ENCODE measurements at regions not wholly inside any gene's neighbourhood (a gene's known extent, or its start where the extent isn't known, plus 50 kb on each side); places are given as distances from the start of the nearest gene placed in this dataset.

GRCh38 chr3:87047852-87048251, 56.9 kb upstream of the VGLL3 start:
- Histone ChIP-seq H3K36me3 (ENCODE audit: insufficient read depth, low read length) (no peaks in the 10 kb centered on the region), H2AFZ (ENCODE audit: low read depth, low read length) (no peak overlapping the region)

GRCh38 chr3:87046241-87046640, 55.3 kb upstream of the VGLL3 start:
- Histone ChIP-seq H3K27me3 (ENCODE audit: insufficient read depth, low read depth, low read length) (no peaks in the 10 kb centered on the region), H3K9ac (ENCODE audit: low read length) (no peak overlapping the region), H2AFZ (ENCODE audit: low read depth, low read length) (no peak overlapping the region), H3K4me2 (ENCODE audit: low read length) (no peak overlapping the region), H3K4me3 (ENCODE audit: low read length) (no peak overlapping the region), H4K20me1 (ENCODE audit: insufficient read depth) (no peaks in the 10 kb centered on the region), H3K79me2 (replicated peaks; ENCODE audit: insufficient read depth, low read length) (no peaks in the 10 kb centered on the region), H3F3A (ENCODE audit: insufficient read depth, low read length, poor library complexity, severe bottlenecking) (no peaks in the 10 kb centered on the region), H3K27ac (ENCODE audit: low read length) (no peak overlapping the region), H3K9me3 (ENCODE audit: low read length) (no peaks in the 10 kb centered on the region), H3K9me2 (ENCODE audit: insufficient read depth, low read length) (no peaks in the 10 kb centered on the region), H3K36me3 (ENCODE audit: insufficient read depth, low read length) (no peaks in the 10 kb centered on the region)
- TF ChIP-seq SMC3 (conservative IDR thresholded peaks at IDR 0.05; ENCODE audit: poor library complexity): no peak
- TF ChIP-seq RAD21 (conservative IDR thresholded peaks at IDR 0.05): no peak
- no peak for TF ChIP-seq EP300 (conservative IDR thresholded peaks at IDR 0.05; ENCODE audit: poor library complexity, severe bottlenecking)
- TF ChIP-seq CTCF (IDR thresholded peaks at IDR 0.05; ENCODE audit: poor library complexity, severe bottlenecking): no peak
- no peak for TF ChIP-seq TAF1 (IDR thresholded peaks at IDR 0.05; ENCODE audit: low read depth)
- TF ChIP-seq EZH2 (IDR thresholded peaks at IDR 0.05; ENCODE audit: borderline replicate concordance, insufficient read depth, low read length, poor library complexity, severe bottlenecking): no peak
- TF ChIP-seq MXI1 (conservative IDR thresholded peaks at IDR 0.05; ENCODE audit: poor library complexity, severe bottlenecking): no peak

More at GRCh38 chr3:87047852-87048251, 56.9 kb upstream of the VGLL3 start:
- no peak overlapping the region for H3K27ac ChIP-seq (ENCODE audit: low read length)
- H3K9me2 ChIP-seq (ENCODE audit: insufficient read depth, low read length): no peaks in the 10 kb centered on the region
- H4K20me1 ChIP-seq (ENCODE audit: insufficient read depth): no peaks in the 10 kb centered on the region
- no peaks in the 10 kb centered on the region for H3K27me3 ChIP-seq (ENCODE audit: insufficient read depth, low read depth, low read length)
- TF ChIP-seq POLR2AphosphoS5 (IDR thresholded peaks at IDR 0.05): no peak
- TF ChIP-seq EP300 (conservative IDR thresholded peaks at IDR 0.05; ENCODE audit: poor library complexity, severe bottlenecking): no peak
- TF ChIP-seq EZH2 (IDR thresholded peaks at IDR 0.05; ENCODE audit: borderline replicate concordance, insufficient read depth, low read length, poor library complexity, severe bottlenecking): no peak
- TF ChIP-seq TAF1 (IDR thresholded peaks at IDR 0.05; ENCODE audit: low read depth): no peak
- no peak for TF ChIP-seq RAD21 (conservative IDR thresholded peaks at IDR 0.05)
- no peak for TF ChIP-seq MXI1 (conservative IDR thresholded peaks at IDR 0.05; ENCODE audit: poor library complexity, severe bottlenecking)
- TF ChIP-seq SMC3 (conservative IDR thresholded peaks at IDR 0.05; ENCODE audit: poor library complexity): no peak
- TF ChIP-seq REST (IDR thresholded peaks at IDR 0.05; ENCODE audit: borderline replicate concordance): no peak
- no peak for TF ChIP-seq CTCF (IDR thresholded peaks at IDR 0.05; ENCODE audit: poor library complexity, severe bottlenecking)
- H3K79me2 ChIP-seq (replicated peaks; ENCODE audit: insufficient read depth, low read length): no peaks in the 10 kb centered on the region
- H3K9me3 ChIP-seq (ENCODE audit: low read length): no peaks in the 10 kb centered on the region
- H3K9ac ChIP-seq (ENCODE audit: low read length): no peak overlapping the region
- H3F3A ChIP-seq (ENCODE audit: insufficient read depth, low read length, poor library complexity, severe bottlenecking): no peaks in the 10 kb centered on the region
- no peak overlapping the region for H3K4me2 ChIP-seq (ENCODE audit: low read length)
- no peak overlapping the region for H3K4me3 ChIP-seq (ENCODE audit: low read length)

All from neural cell (in vitro differentiated cells).